PC-9 (cell line): ENCODE measurements at regions not wholly inside any gene's neighbourhood (a gene's known extent, or its start where the extent isn't known, plus 50 kb on each side); places are given as distances from the start of the nearest gene placed in this dataset.

Experiments
- EZH2 ChIP-seq: fragments of 200-600 bp; sonication (generic); IDR thresholded peaks from 2 replicates; pipeline ENCODE4 v1.8.0; 2017; ENCODE audit warnings: antibody characterized with exemption, low read depth
- TF ChIP-seq, protein P1 (sequence below): fragments of 200-600 bp; sonication (generic); conservative IDR thresholded peaks from 2 replicates; pipeline ENCODE4 v1.6.1; 2017; ENCODE audit warnings: mixed run types, antibody characterized with exemption, mild to moderate bottlenecking, moderate library complexity

DNA sequence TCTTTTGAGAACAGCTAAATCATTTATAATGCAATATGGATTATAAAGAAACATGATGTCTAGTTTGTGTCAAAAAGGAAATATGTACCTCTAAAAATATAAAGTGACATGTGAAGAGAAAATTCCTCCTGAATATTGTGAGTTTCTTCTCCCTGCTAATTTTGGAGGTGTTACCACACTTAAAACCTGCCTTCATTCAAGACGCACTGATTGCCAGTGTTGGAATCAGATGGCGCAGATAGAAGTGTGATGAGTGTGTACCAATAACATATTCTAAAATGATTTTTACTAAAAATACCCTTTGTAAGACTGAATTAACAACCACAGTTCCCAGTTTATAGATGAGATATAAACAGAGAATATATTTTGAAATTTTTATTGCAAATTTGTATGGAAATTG is 681.8 kb upstream of the LRATD1 start:
- TF ChIP-seq, protein P1, sequence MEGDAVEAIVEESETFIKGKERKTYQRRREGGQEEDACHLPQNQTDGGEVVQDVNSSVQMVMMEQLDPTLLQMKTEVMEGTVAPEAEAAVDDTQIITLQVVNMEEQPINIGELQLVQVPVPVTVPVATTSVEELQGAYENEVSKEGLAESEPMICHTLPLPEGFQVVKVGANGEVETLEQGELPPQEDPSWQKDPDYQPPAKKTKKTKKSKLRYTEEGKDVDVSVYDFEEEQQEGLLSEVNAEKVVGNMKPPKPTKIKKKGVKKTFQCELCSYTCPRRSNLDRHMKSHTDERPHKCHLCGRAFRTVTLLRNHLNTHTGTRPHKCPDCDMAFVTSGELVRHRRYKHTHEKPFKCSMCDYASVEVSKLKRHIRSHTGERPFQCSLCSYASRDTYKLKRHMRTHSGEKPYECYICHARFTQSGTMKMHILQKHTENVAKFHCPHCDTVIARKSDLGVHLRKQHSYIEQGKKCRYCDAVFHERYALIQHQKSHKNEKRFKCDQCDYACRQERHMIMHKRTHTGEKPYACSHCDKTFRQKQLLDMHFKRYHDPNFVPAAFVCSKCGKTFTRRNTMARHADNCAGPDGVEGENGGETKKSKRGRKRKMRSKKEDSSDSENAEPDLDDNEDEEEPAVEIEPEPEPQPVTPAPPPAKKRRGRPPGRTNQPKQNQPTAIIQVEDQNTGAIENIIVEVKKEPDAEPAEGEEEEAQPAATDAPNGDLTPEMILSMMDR: no peak
- no peak for TF ChIP-seq EZH2
